Calu3 (cell line): ENCODE measurements at regions not wholly inside any gene's neighbourhood (a gene's known extent, or its start where the extent isn't known, plus 50 kb on each side); places are given as distances from the start of the nearest gene placed in this dataset.

Experiments
- BruUV-seq: library from RNA; stranded (reverse); fragments of 400-500 nt; replicated peaks from 2 replicates; lab custom pipeline; 2021; lab: Mats Ljungman, UMichigan
- CTCF ChIA-PET: fragments of 300-600 bp; sonication (Branson Sonifier 250); formaldehyde crosslinking; loops from one replicate; lab custom pipeline; 2022; ENCODE audit warnings: antibody characterized with exemption; lab: Charles Lee
- DNase-seq: peaks from one replicate; pipeline ENCODE4 v3.0.0; 2022
- H3K27ac Mint-ChIP-seq: one replicate; pipeline ENCODE4 v1.8.0; 2022; ENCODE audit warnings: mixed read lengths; ENCODE audit not compliant: unreplicated experiment
- H3K27me3 Mint-ChIP-seq: one replicate; pipeline ENCODE4 v1.8.0; 2022; ENCODE audit warnings: mixed read lengths; ENCODE audit not compliant: unreplicated experiment
- H3K36me3 Mint-ChIP-seq: one replicate; pipeline ENCODE4 v1.8.0; 2022; ENCODE audit warnings: mild to moderate bottlenecking, moderate library complexity, mixed read lengths; ENCODE audit not compliant: insufficient read depth, unreplicated experiment
- H3K4me1 Mint-ChIP-seq: one replicate; pipeline ENCODE4 v1.8.0; 2022; ENCODE audit warnings: mild to moderate bottlenecking, low read depth, mixed read lengths; ENCODE audit not compliant: unreplicated experiment
- H3K4me3 Mint-ChIP-seq: one replicate; pipeline ENCODE4 v1.8.0; 2022; ENCODE audit warnings: mild to moderate bottlenecking, low read depth, moderate library complexity, mixed read lengths; ENCODE audit not compliant: unreplicated experiment
- H3K9me3 Mint-ChIP-seq: one replicate; pipeline ENCODE4 v1.8.0; 2022; ENCODE audit warnings: low read depth, mixed read lengths; ENCODE audit not compliant: unreplicated experiment
- intact Hi-C: fragments of 100-400 bp; cut with micrococcal nuclease; formaldehyde crosslinking; loops from one replicate; pipeline ENCODE4 v1.10.0; 2022; ENCODE audit not compliant: unreplicated experiment
- TF ChIP-seq, protein P1 (sequence below): fragments of 200-600 bp; IDR thresholded peaks from one replicate; pipeline ENCODE4 v1.8.0; 2022; ENCODE audit warnings: antibody characterized with exemption; ENCODE audit not compliant: unreplicated experiment

DNA sequence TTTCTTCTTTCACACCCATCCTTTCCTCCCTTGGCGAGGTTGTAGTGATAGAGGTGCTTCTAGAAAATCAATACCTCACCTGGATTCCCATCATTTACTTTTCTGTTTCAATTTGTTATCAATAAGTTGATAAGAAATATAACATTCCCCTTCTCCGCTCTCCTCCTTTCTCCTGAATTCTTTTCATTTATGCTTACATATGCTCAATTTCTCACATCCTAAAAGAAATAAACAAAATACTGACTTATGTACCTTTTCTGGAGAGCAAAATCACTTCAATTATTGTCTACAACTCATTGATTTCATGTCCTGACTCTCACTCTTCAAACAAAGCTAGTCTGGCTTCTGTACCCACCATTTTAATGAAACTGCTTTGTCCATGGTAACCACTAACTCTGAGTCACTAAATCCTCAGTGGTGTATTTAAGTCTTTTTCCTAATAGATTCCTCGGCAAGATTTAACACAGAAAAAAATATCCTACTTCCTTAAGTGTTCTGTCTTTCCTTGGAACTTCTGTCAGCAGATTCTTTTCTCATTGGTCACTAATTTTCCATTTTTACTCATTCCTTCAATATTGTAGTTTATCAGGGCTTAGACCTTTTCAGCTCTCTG lies 289.6 kb downstream of the RFPL4B start:
- Mint-ChIP-seq H3K36me3 (no peaks in the 10 kb centered on the region), H3K4me1 (no peaks in the 10 kb centered on the region), H3K27me3 (no peaks in the 10 kb centered on the region), H3K9me3 (peaks cover 2% of the 10 kb centered on the region), H3K4me3 (no peak overlapping the region), H3K27ac (no peak overlapping the region)
- TF ChIP-seq, protein P1, sequence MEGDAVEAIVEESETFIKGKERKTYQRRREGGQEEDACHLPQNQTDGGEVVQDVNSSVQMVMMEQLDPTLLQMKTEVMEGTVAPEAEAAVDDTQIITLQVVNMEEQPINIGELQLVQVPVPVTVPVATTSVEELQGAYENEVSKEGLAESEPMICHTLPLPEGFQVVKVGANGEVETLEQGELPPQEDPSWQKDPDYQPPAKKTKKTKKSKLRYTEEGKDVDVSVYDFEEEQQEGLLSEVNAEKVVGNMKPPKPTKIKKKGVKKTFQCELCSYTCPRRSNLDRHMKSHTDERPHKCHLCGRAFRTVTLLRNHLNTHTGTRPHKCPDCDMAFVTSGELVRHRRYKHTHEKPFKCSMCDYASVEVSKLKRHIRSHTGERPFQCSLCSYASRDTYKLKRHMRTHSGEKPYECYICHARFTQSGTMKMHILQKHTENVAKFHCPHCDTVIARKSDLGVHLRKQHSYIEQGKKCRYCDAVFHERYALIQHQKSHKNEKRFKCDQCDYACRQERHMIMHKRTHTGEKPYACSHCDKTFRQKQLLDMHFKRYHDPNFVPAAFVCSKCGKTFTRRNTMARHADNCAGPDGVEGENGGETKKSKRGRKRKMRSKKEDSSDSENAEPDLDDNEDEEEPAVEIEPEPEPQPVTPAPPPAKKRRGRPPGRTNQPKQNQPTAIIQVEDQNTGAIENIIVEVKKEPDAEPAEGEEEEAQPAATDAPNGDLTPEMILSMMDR, result no peak
- intact Hi-C loops, result no loop called here
- no peak for DNase-seq
- BruUV-seq, result no TSS peak
- CTCF ChIA-PET, result interaction anchor here (0.5 kb wide), 1 partner anchor 9 kb away, joined by 3 read pairs; no protein-coding TSS in a partner anchor

DNA sequence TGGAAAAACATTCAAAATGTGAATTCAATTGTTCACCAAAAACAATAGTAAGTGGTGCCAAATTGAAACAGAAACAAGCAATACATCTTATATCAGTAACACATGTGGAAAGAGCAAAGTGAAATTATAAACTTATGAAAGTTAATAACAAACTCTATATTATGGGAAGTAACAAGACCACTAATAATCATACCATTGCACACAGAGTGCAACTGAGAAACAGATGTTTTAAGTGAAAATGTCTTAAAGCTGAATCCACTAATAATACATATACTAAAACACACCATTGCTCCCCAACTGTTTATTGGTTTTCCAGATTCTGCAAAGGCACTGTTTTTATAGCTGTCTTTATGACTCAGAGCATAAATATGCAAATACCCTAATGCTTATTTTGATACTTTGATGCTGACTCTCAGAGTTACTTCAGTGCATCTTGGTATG lies 292.3 kb downstream of the RFPL4B start:
- H3K27me3 Mint-ChIP-seq, result no peaks in the 10 kb centered on the region
- no peaks in the 10 kb centered on the region for H3K9me3 Mint-ChIP-seq
- intact Hi-C loops, result no loop called here
- no peaks in the 10 kb centered on the region for H3K36me3 Mint-ChIP-seq
- no peak for DNase-seq
- no peak overlapping the region for H3K4me3 Mint-ChIP-seq
- BruUV-seq, result no TSS peak
- TF ChIP-seq, protein P1, result no peak
- CTCF ChIA-PET, result no interaction called here
- H3K4me1 Mint-ChIP-seq, result no peaks in the 10 kb centered on the region
- no peak overlapping the region for H3K27ac Mint-ChIP-seq

DNA sequence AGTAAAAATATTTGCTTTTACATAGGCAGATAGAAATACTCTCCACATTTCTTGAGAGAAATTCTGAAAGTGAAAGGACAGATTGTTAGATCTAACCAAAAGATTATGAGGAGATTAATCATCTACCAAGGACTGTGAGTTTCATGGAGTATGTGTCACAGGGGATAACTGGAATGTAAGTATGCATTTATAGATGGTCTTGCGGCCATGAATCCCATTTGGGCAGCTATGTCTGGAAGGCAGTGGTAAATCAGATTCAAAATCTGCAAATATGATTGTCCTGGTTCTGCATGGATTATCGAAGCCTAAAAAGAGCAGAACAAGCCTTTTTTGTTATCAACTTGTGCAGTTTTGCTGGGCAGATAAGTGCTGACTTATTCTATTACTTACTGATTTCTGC lies 293.8 kb downstream of the RFPL4B start:
- BruUV-seq, result no TSS peak
- Mint-ChIP-seq H3K4me1 (no peaks in the 10 kb centered on the region), H3K27ac (no peak overlapping the region), H3K9me3 (no peaks in the 10 kb centered on the region), H3K27me3 (no peaks in the 10 kb centered on the region), H3K4me3 (no peak overlapping the region), H3K36me3 (no peaks in the 10 kb centered on the region)
- intact Hi-C loops, result loop anchor here (10.0 kb wide), 1 partner anchor 214 kb away; no protein-coding TSS in a partner anchor
- TF ChIP-seq, protein P1, result no peak
- CTCF ChIA-PET, result no interaction called here
- no peak for DNase-seq

DNA sequence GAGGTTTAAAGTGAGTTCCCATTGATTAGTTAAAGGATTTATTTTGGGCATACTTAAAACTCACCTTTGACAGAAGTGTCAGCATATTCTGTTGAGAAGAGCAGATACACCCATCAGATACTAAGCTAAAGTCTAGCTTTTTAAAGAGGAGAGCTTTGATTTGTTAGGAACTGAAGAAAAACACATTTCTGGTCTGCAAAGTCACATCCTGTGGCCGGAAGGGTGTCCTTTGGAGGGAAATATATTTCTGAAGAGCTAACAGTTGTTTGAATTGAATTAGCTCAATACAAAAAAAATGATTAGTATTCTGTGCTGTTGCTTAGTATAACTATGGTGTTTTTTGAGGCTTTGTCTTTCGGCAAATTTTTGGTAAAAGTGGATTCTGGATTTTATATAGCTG lies 302.7 kb downstream of the RFPL4B start:
- Mint-ChIP-seq H3K4me1 (no peaks in the 10 kb centered on the region), H3K27me3 (no peaks in the 10 kb centered on the region), H3K27ac (no peak overlapping the region), H3K9me3 (no peaks in the 10 kb centered on the region), H3K36me3 (no peaks in the 10 kb centered on the region), H3K4me3 (no peak overlapping the region)
- intact Hi-C loops, result loop anchor here (10.0 kb wide), 1 partner anchor 205 kb away; no protein-coding TSS in a partner anchor
- DNase-seq, result no peak
- CTCF ChIA-PET, result interaction anchor here (0.6 kb wide), 1 partner anchor 767 kb away, joined by 4 read pairs; no protein-coding TSS in a partner anchor
- no TSS peak for BruUV-seq
- TF ChIP-seq, protein P1, result no peak
